ENCODE measurements at regions not wholly inside any gene's neighbourhood (a gene's known extent, or its start where the extent isn't known, plus 50 kb on each side); places are given as distances from the start of the nearest gene placed in this dataset.

GRCh38 chr18:1292167-1292566 lies 387.5 kb downstream of the ADCYAP1 start:
- no peak for TF ChIP-seq CTCF (conservative IDR thresholded peaks at IDR 0.05)
- Mint-ChIP-seq H3K27ac (no peak overlapping the region), H3K27me3 (no peaks in the 10 kb centered on the region), H3K4me3 (no peak overlapping the region), H3K9me3 (no peaks in the 10 kb centered on the region), H3K4me1 (ENCODE audit: unreplicated experiment) (no peaks in the 10 kb centered on the region), H3K36me3 (no peaks in the 10 kb centered on the region)
- DNase-seq (ENCODE audit: extremely low spot score, unreplicated experiment) = no peak

- TF ChIP-seq CTCF (conservative IDR thresholded peaks at IDR 0.05) = no peak
- no peaks in the 10 kb centered on the region for H3K27me3 Mint-ChIP-seq
- no peak overlapping the region for H3K27ac Mint-ChIP-seq
- H3K4me3 Mint-ChIP-seq = no peak overlapping the region
- H3K9me3 Mint-ChIP-seq = no peaks in the 10 kb centered on the region
- no peak for DNase-seq (ENCODE audit: extremely low spot score, unreplicated experiment)
- no peaks in the 10 kb centered on the region for H3K36me3 Mint-ChIP-seq
- H3K4me1 Mint-ChIP-seq (ENCODE audit: unreplicated experiment) = no peaks in the 10 kb centered on the region
Measured at GRCh38 chr18:1294229-1294628, 389.6 kb downstream of the ADCYAP1 start.

- TF ChIP-seq CTCF (conservative IDR thresholded peaks at IDR 0.05) = no peak
Measured at GRCh38 chr18:1296237-1296636, 391.6 kb downstream of the ADCYAP1 start.

GRCh38 chr18:1302861-1303260 lies 398.2 kb downstream of the ADCYAP1 start:
- Mint-ChIP-seq H3K4me1 (ENCODE audit: unreplicated experiment) (no peaks in the 10 kb centered on the region), H3K27me3 (no peaks in the 10 kb centered on the region), H3K27ac (no peak overlapping the region), H3K36me3 (no peaks in the 10 kb centered on the region), H3K4me3 (no peak overlapping the region), H3K9me3 (no peaks in the 10 kb centered on the region)
- no peak for DNase-seq (ENCODE audit: extremely low spot score, unreplicated experiment)
- TF ChIP-seq CTCF (conservative IDR thresholded peaks at IDR 0.05) = no peak

More at GRCh38 chr18:1296237-1296636, 391.6 kb downstream of the ADCYAP1 start:
- Mint-ChIP-seq H3K9me3 (no peaks in the 10 kb centered on the region), H3K36me3 (no peaks in the 10 kb centered on the region), H3K4me1 (ENCODE audit: unreplicated experiment) (no peaks in the 10 kb centered on the region), H3K27me3 (no peaks in the 10 kb centered on the region), H3K27ac (no peak overlapping the region), H3K4me3 (no peak overlapping the region)
- no peak for DNase-seq (ENCODE audit: extremely low spot score, unreplicated experiment)

- H3K27ac Mint-ChIP-seq = no peak overlapping the region
- no peaks in the 10 kb centered on the region for H3K4me1 Mint-ChIP-seq (ENCODE audit: unreplicated experiment)
- no peaks in the 10 kb centered on the region for H3K27me3 Mint-ChIP-seq
- no peak for TF ChIP-seq CTCF (conservative IDR thresholded peaks at IDR 0.05)
- no peaks in the 10 kb centered on the region for H3K9me3 Mint-ChIP-seq
- no peaks in the 10 kb centered on the region for H3K36me3 Mint-ChIP-seq
- DNase-seq (ENCODE audit: extremely low spot score, unreplicated experiment) = no peak
- no peak overlapping the region for H3K4me3 Mint-ChIP-seq
Measured at GRCh38 chr18:1304392-1304992, 399.8 kb downstream of the ADCYAP1 start.

- Mint-ChIP-seq H3K4me1 (ENCODE audit: unreplicated experiment) (no peaks in the 10 kb centered on the region), H3K27ac (no peak overlapping the region), H3K9me3 (no peaks in the 10 kb centered on the region), H3K36me3 (no peaks in the 10 kb centered on the region), H3K27me3 (no peaks in the 10 kb centered on the region), H3K4me3 (no peak overlapping the region)
- TF ChIP-seq CTCF (conservative IDR thresholded peaks at IDR 0.05) = no peak
- DNase-seq (ENCODE audit: extremely low spot score, unreplicated experiment) = no peak
Measured at GRCh38 chr18:1306641-1307040, 402.0 kb downstream of the ADCYAP1 start.
